ENCODE measurements at regions not wholly inside any gene's neighbourhood (a gene's known extent, or its start where the extent isn't known, plus 50 kb on each side); places are given as distances from the start of the nearest gene placed in this dataset.

- no peaks in the 10 kb centered on the region for H3K9me3 ChIP-seq
- H3K27ac ChIP-seq = no peak overlapping the region
- TF ChIP-seq CTCF (IDR thresholded peaks at IDR 0.05) = no peak
- TF ChIP-seq POLR2A (IDR thresholded peaks at IDR 0.05) = no peak
- H3K36me3 ChIP-seq = no peaks in the 10 kb centered on the region
- H3K4me1 ChIP-seq = no peaks in the 10 kb centered on the region
- intact Hi-C loops (cut with DNase I) = no loop called here
- H3K27me3 ChIP-seq = no peaks in the 10 kb centered on the region
- no peak overlapping the region for H3K4me3 ChIP-seq (replicated peaks in 1 of 3)
- DNase-seq = no peak
- 97 to 98% methylated on average over 3 of the region's 3 CpGs for WGBS, 2 donors
These were observed 377.6 kb upstream of the ZFP64 start for GRCh38 chr20:52569201-52569600.

GRCh38 chr20:52565614-52566013 is 374.0 kb upstream of the ZFP64 start:
- no peak for DNase-seq
- WGBS, 2 donors = 83 to 98% methylated on average over 1 to 2 of the region's 2 CpGs
- Histone ChIP-seq H3K9me3 (no peaks in the 10 kb centered on the region), H3K4me1 (no peaks in the 10 kb centered on the region), H3K36me3 (no peaks in the 10 kb centered on the region), H3K27me3 (no peaks in the 10 kb centered on the region), H3K4me3 (replicated peaks in 1 of 3) (no peak overlapping the region), H3K27ac (no peak overlapping the region)
- intact Hi-C loops (cut with DNase I) = no loop called here
- TF ChIP-seq POLR2A (IDR thresholded peaks at IDR 0.05) = no peak
- no peak for TF ChIP-seq CTCF (IDR thresholded peaks at IDR 0.05)

- WGBS, 2 donors = 87 to 95% methylated on average over 4 of the region's 4 CpGs
- Histone ChIP-seq H3K9me3 (no peaks in the 10 kb centered on the region), H3K4me3 (replicated peaks in 1 of 3) (no peak overlapping the region), H3K4me1 (no peaks in the 10 kb centered on the region), H3K36me3 (no peaks in the 10 kb centered on the region), H3K27ac (no peak overlapping the region), H3K27me3 (no peaks in the 10 kb centered on the region)
- TF ChIP-seq CTCF (IDR thresholded peaks at IDR 0.05) (no peak), POLR2A (IDR thresholded peaks at IDR 0.05) (no peak)
- DNase-seq = no peak
- intact Hi-C loops (cut with DNase I) = no loop called here
These were observed 373.0 kb upstream of the ZFP64 start for GRCh38 chr20:52564594-52564993.

GRCh38 chr20:52552181-52552872 is 360.7 kb upstream of the ZFP64 start:
- no peak overlapping the region for H3K27ac ChIP-seq
- intact Hi-C loops (cut with DNase I) = no loop called here
- no peaks in the 10 kb centered on the region for H3K4me1 ChIP-seq
- H3K27me3 ChIP-seq = no peaks in the 10 kb centered on the region
- no peak for DNase-seq
- TF ChIP-seq CTCF (IDR thresholded peaks at IDR 0.05) (no peak), POLR2A (IDR thresholded peaks at IDR 0.05) (no peak)
- 67 to 77% methylated on average over 12 of the region's 12 CpGs for WGBS, 2 donors
- no peaks in the 10 kb centered on the region for H3K9me3 ChIP-seq
- H3K4me3 ChIP-seq (replicated peaks in 1 of 3) = no peak overlapping the region
- H3K36me3 ChIP-seq = no peaks in the 10 kb centered on the region

GRCh38 chr20:52542131-52542530 is 350.6 kb upstream of the ZFP64 start:
- Histone ChIP-seq H3K27ac (no peak overlapping the region), H3K27me3 (no peaks in the 10 kb centered on the region), H3K9me3 (no peaks in the 10 kb centered on the region), H3K4me1 (no peaks in the 10 kb centered on the region), H3K4me3 (replicated peaks in 1 of 3) (no peak overlapping the region), H3K36me3 (no peaks in the 10 kb centered on the region)
- DNase-seq = no peak
- no peak for TF ChIP-seq CTCF (IDR thresholded peaks at IDR 0.05)
- TF ChIP-seq POLR2A (IDR thresholded peaks at IDR 0.05) = no peak
- intact Hi-C loops (cut with DNase I) = no loop called here
- WGBS, 2 donors = 67 to 71% methylated on average over 4 of the region's 4 CpGs
